Fibroblast of skin of abdomen (primary cell): ENCODE measurements at regions not wholly inside any gene's neighbourhood (a gene's known extent, or its start where the extent isn't known, plus 50 kb on each side); places are given as distances from the start of the nearest gene placed in this dataset.
A peak's percentile ranks its signal among the peaks of the same experiment; 100 is the strongest.

Experiments used
- DNase-seq: peaks from one replicate; pipeline ENCODE4 v3.0.0-alpha.2; 2013

DNA sequence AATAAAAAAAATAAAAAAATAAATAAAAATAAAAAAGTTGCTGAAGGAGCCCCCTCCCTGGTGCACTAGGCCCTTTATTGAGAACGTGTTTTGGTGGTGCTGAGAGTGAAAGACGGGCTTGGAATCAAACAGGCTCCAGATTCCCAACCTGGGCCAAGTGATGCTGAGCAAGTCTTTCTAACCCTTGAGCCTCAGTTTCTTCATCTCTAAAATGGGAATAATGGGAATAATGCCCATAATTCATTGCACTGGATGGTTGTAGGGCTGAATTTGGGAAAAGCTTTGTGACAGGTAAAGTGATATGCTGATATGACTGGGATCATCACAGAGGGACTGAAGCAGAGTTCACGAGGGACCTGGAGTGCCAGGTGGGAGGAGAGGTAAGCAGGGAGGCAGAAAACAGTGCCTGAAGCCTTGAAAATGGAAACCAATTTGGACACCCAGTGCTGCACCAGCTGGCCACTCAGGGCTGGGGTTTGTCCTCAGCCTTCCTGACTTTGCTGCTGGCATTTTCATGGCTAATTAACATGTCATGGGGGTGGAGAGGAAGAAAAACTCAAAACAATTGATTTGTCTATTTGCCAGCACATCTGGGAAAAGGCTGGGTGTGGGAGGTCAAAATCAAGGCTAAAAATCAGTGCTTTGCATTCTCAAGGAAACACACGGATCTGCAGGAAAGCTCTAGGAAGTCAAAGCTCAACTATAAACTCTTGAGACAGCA, 241.3 kb downstream of the LOXHD1 start:
- DNase-seq = no peak

DNA sequence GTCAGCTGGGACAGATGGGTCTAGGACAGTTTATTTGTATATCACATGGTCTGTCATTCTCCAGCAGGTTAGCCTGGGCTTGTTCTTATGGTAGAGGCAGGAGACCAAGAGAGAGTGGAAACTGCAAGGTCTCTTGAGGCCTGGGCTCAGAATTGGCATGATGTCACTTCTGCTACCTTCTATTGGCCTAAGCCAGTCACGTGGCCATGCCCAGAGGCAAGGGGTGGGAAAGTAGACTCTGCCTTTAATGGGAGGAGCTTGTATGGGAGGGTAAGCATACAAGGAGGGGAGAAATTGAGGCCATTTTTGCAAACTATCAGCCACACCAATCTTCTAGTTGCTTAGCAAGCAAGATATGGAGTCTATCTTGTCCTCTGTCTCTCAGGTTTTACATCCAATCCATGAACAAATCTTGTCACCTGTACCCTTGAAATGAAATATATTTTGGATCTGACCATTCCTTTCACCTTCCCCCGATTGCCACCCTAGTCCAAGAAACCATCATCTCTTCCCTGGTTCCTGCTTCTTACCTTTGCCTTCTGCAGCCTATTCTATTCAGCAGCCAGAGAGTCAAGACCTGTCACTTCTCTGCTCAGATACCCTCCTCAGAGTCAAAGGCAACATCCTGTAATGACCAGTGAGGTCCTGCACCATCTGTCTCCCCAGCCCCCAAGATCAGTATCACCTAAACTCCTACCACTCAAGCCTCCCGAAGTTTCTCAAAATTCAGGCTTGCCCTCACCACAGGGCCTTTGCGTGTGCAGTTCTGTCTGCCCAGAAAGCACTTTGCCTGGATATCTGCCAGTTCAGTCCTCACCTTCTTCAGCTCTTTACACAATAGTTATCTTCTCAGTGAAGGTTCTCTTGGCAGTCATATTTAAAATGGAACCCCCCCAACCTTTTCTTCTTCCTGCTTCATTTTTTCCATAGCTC, 240.0 kb downstream of the LOXHD1 start:
- no peak for DNase-seq

DNA sequence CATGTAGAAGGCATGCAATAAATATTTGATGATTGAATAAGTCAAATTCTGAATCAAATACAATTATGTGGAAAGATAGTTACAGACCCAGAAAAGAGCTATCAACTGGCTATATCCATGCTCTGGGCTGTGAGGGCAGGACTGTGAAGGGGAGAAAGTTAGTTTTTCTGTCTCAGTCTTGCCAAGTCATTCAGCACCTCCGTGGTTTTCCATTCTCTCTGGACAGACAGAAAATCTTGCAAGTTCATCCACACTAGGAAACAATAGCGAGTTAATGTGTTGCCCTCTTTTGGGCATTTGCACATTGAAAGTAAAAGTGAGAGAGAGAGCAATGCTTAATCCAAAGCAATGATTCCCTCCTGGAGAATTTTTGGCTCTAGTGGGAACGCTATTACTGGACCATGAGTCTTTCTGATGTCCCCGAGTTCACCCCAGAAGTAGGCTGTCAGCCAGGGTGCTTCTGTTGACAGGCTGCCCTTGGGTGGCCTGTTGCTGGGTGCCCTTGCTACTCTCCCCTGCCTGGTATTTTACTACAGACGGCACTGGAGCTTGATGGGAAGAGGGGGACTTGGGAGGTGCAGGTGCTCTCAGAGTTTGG, 238.3 kb downstream of the LOXHD1 start:
- DNase-seq = no peak

DNA sequence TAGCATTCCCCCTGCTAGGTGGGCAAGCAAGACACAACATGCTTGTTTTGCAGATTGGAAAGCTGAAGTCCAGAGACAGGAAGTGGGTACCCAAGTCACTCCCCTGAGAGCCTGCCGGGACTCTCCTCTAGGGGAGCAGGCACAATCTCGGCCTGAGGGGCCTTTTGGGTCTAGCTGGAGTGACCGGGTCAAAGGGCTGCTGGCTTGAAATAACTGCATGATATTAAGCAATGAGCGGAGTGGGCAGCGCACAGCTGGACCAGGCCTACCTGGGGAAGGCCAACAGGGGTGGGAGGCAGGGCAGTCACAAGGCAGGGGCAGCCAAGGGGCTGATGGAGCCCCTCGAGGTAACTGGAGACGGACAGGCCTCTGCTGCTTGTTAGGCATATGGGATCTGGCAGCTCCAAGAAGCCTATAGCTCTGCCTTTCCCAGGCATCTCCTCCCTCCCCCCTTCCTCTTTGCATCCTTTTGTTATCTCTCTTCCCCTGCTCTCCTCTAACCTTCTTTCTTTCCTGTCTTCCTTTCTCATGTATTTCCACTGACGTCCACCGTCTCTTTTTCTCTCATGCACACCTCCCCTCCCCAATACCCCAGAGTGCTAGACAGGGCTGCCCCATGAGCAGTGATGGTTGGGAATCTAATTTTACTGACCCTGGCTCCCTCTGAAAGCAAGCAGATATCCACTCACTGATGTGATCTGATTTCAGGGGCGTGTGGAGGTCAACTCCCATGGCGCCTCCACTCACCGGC, 237.5 kb downstream of the LOXHD1 start:
- DNase-seq = no peak

DNA sequence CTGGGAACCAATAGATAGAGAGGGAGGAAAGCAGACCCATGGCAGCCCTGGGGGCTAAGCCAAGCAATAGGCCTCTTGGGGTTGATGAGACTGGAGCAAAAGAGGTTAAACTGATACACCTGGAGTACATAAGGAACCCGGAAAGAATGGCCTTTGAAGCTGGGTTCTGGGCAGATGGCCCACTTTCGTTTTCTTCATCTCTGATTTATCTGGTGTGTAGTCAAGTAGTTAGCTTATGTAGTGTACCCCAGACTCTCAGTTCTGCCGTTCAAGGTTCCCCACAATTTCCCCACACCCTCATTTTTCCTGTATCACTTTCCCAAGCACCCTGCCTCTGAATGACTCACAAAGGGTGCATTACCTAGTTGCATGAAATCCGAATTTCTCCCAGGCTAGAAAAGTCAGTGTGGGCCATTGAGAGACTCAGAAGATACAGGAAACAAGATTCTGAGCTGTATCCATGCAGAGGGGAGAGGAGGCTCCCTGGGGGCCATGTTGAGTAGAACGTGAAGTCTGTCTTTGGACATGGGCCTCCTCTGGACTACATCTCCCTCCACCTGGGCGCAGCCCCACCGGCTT, 235.0 kb downstream of the LOXHD1 start:
- no peak for DNase-seq

DNA sequence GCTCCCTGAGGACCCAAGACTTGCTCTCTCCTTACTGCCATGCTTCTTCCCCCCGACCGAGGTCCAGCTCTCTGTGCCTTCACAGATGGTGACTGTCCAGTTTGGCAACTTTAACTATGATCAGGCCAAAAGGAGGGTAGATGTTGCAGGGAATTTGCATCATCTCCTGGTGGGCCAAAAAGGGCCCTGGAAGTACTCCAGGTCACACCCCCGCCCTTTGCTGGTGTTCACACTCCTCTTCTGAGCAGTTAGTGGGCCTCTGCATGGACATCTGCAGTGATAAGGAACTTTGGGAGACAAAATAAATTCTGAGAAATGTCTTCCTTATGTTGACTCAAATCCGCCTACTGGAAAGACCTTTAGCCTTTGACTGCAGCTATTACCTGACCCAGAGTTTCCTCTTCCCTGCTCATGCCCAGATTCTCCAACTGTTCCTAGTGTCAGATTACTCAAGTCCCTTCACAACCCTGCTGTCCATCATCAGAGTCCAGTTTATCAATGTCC, 234.4 kb downstream of the LOXHD1 start:
- DNase-seq = peak; percentile 16

DNA sequence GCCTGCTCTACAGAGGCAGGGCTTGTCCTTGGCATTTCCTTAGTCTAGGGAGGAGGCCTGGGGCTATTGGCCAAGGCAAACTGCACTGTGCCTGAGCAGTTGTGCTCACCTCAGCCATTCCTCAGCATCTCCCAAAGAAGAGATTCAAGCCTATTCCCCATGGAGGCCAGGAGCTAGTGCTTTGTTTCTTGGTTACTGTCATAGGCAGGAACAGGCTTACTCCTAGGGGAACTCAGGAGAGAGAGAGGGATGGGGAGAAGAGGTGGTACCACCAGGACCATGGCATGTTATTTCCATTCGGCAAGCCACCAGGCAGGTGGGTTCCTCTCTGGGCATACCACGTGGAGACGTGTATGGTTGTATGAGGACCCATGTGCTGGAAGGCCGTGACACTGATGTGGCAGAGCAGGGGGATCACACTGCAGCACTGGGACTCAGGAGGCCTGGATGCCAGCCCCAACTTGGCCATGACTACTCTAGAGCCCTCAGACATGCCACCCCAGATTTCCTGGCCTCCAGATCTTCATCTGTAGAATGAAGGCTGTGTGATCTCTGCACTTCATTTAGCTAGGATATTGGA, 233.7 kb downstream of the LOXHD1 start:
- no peak for DNase-seq

DNA sequence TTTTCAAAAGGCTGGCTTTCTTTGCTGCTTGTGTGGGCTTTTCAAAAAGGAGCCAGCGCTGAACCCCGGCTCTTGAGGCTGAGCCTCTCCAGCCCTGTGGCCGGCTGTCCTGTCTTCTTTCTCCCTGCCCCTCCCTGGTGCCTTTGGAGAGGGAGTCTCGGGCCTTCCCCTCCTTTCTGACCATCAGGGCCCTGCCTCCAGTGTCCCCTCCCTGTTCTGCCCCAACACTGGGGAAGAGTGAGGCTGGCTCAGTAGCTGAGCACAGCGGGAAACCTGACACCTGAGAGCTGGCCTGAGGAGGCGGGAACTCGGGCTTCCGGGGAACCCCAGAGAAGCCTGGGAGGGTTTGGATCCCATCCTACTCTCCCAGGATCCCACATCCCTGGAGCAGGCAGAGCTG, 232.1 kb downstream of the LOXHD1 start:
- DNase-seq = no peak

DNA sequence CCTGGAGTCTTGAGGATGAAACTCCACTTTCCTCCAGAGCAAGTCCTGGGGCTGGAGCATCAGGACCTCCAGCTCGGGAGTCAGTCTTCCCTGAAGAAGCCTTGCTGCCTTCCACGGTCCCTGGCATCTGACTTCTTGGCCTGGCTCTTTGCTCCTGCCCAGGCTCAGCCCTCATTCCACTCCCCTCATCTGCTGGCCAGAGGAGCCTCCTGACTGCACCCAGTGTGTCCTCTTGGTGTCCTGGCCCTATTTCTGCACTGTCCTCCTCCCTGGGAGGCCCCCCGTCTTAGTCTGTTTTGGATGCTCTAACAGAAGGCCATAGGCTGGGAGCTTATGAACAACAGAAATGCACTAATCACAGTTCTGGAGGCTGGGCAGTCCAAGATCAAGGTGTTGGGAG, 231.5 kb downstream of the LOXHD1 start:
- no peak for DNase-seq

DNA sequence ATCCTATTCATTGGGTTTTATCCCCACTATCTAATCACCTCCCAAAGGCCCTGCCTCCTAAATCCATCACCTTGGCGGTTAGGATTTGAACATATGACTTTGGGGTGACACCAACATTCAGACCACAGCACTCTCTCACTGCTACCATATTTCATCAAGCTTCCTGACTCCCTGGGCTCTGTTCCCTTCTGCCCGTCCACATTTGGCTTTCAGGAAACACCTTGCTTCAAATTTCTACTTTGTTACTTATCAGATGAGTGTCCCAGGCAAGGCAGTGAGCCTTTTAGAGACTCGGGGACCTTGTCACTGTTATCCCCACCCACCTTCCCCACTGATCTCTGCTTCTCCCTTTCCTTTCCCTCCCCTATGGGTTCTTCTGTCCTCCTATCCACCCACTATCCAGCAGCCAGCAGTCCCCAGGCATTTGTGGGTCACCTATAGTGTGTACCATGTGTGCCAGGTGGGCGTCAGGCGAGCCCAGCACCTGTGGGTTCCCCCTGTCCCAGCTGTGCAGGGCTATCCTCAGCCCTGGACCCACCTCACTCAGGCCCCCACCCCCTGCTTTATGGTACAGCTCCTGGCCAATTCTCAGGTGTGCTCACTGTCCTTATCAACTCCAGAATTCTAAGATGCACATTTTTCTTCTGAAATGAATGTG, 230.9 kb downstream of the LOXHD1 start:
- DNase-seq = no peak

DNA sequence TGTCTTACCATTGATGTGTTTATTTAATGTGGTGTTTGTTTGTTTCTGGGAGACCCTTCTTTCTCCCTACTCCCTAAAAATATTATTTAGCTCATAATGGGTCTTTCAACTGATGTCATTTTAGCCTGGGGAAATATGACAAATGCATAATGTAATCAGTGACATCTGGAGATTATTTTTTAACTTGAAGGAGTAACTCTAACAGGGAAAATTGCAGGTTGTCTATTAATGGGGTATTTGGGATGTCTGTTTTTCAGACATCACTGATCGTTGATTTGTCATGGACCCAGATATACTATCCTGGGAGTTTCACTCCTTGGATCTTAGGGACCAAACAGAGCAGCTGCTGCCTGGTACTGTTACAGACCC, 230.4 kb downstream of the LOXHD1 start:
- no peak for DNase-seq
